ENCODE measurements at regions not wholly inside any gene's neighbourhood (a gene's known extent, or its start where the extent isn't known, plus 50 kb on each side); places are given as distances from the start of the nearest gene placed in this dataset.

- H3K9me3 ChIP-seq (ENCODE audit: control insufficient read depth, low read length): no peaks in the 10 kb centered on the region
- DNase-seq (no peak), ATAC-seq (no peak)
- WGBS: 88% methylated on average over 2 of the region's 2 CpGs
- H3K27me3 ChIP-seq (ENCODE audit: control insufficient read depth, insufficient read depth): no peaks in the 10 kb centered on the region
- no peak overlapping the region for H3K4me3 ChIP-seq (ENCODE audit: low read length)
- no peak overlapping the region for H3K27ac ChIP-seq (ENCODE audit: low read length)
- intact Hi-C loops (cut with DNase I): no loop called here
- no peaks in the 10 kb centered on the region for H3K4me1 ChIP-seq (ENCODE audit: control insufficient read depth, insufficient read depth, low read length)
Measured at GRCh38 chr6:82679232-82679631, 315.6 kb downstream of the TPBG start.

GRCh38 chr6:82680192-82680591 is 316.6 kb downstream of the TPBG start:
- Histone ChIP-seq H3K4me3 (ENCODE audit: low read length) (no peak overlapping the region), H3K27ac (ENCODE audit: low read length) (no peak overlapping the region), H3K4me1 (ENCODE audit: control insufficient read depth, insufficient read depth, low read length) (no peaks in the 10 kb centered on the region), H3K27me3 (ENCODE audit: control insufficient read depth, insufficient read depth) (no peaks in the 10 kb centered on the region), H3K9me3 (ENCODE audit: control insufficient read depth, low read length) (no peaks in the 10 kb centered on the region)
- ATAC-seq: no peak
- intact Hi-C loops (cut with DNase I): no loop called here
- WGBS: 70% methylated on average over 3 of the region's 3 CpGs
- DNase-seq: no peak

GRCh38 chr6:82681119-82681714 is 317.6 kb downstream of the TPBG start:
- no peak overlapping the region for H3K4me3 ChIP-seq (ENCODE audit: low read length)
- intact Hi-C loops (cut with DNase I): no loop called here
- ATAC-seq (no peak), DNase-seq (no peak)
- no peaks in the 10 kb centered on the region for H3K4me1 ChIP-seq (ENCODE audit: control insufficient read depth, insufficient read depth, low read length)
- H3K27ac ChIP-seq (ENCODE audit: low read length): no peak overlapping the region
- no peaks in the 10 kb centered on the region for H3K27me3 ChIP-seq (ENCODE audit: control insufficient read depth, insufficient read depth)
- 73% methylated on average over 3 of the region's 3 CpGs for WGBS
- H3K9me3 ChIP-seq (ENCODE audit: control insufficient read depth, low read length): no peaks in the 10 kb centered on the region

- H3K27me3 ChIP-seq (ENCODE audit: control insufficient read depth, insufficient read depth): no peaks in the 10 kb centered on the region
- ATAC-seq: no peak
- intact Hi-C loops (cut with DNase I): no loop called here
- no peak overlapping the region for H3K4me3 ChIP-seq (ENCODE audit: low read length)
- no peaks in the 10 kb centered on the region for H3K9me3 ChIP-seq (ENCODE audit: control insufficient read depth, low read length)
- 83% methylated on average over 3 of the region's 3 CpGs for WGBS
- no peak overlapping the region for H3K27ac ChIP-seq (ENCODE audit: low read length)
- H3K4me1 ChIP-seq (ENCODE audit: control insufficient read depth, insufficient read depth, low read length): no peaks in the 10 kb centered on the region
- DNase-seq: no peak
Measured at GRCh38 chr6:82686719-82687118, 323.1 kb downstream of the TPBG start.

- no peak overlapping the region for H3K27ac ChIP-seq (ENCODE audit: low read length)
- 76% methylated on average over 7 of the region's 7 CpGs for WGBS
- intact Hi-C loops (cut with DNase I): no loop called here
- no peaks in the 10 kb centered on the region for H3K4me1 ChIP-seq (ENCODE audit: control insufficient read depth, insufficient read depth, low read length)
- H3K9me3 ChIP-seq (ENCODE audit: control insufficient read depth, low read length): no peaks in the 10 kb centered on the region
- H3K27me3 ChIP-seq (ENCODE audit: control insufficient read depth, insufficient read depth): no peaks in the 10 kb centered on the region
- no peak for ATAC-seq
- DNase-seq: no peak
- no peak overlapping the region for H3K4me3 ChIP-seq (ENCODE audit: low read length)
Measured at GRCh38 chr6:82687855-82688254, 324.2 kb downstream of the TPBG start.

- Histone ChIP-seq H3K27ac (ENCODE audit: low read length) (no peak overlapping the region), H3K27me3 (ENCODE audit: control insufficient read depth, insufficient read depth) (no peaks in the 10 kb centered on the region), H3K9me3 (ENCODE audit: control insufficient read depth, low read length) (no peaks in the 10 kb centered on the region), H3K4me3 (ENCODE audit: low read length) (no peak overlapping the region), H3K4me1 (ENCODE audit: control insufficient read depth, insufficient read depth, low read length) (no peaks in the 10 kb centered on the region)
- intact Hi-C loops (cut with DNase I): no loop called here
- no peak for ATAC-seq
- DNase-seq: no peak
- 82% methylated on average over 6 of the region's 6 CpGs for WGBS
Measured at GRCh38 chr6:82690283-82690682, 326.7 kb downstream of the TPBG start.

- intact Hi-C loops (cut with DNase I): no loop called here
- no peak overlapping the region for H3K4me3 ChIP-seq (ENCODE audit: low read length)
- H3K27ac ChIP-seq (ENCODE audit: low read length): no peak overlapping the region
- DNase-seq (no peak), ATAC-seq (no peak)
- no peaks in the 10 kb centered on the region for H3K9me3 ChIP-seq (ENCODE audit: control insufficient read depth, low read length)
- no peaks in the 10 kb centered on the region for H3K27me3 ChIP-seq (ENCODE audit: control insufficient read depth, insufficient read depth)
- H3K4me1 ChIP-seq (ENCODE audit: control insufficient read depth, insufficient read depth, low read length): no peaks in the 10 kb centered on the region
Measured at GRCh38 chr6:82691997-82692396, 328.4 kb downstream of the TPBG start.

- Histone ChIP-seq H3K27me3 (ENCODE audit: control insufficient read depth, insufficient read depth) (no peaks in the 10 kb centered on the region), H3K27ac (ENCODE audit: low read length) (no peak overlapping the region), H3K9me3 (ENCODE audit: control insufficient read depth, low read length) (no peaks in the 10 kb centered on the region), H3K4me3 (ENCODE audit: low read length) (no peak overlapping the region), H3K4me1 (ENCODE audit: control insufficient read depth, insufficient read depth, low read length) (no peaks in the 10 kb centered on the region)
- intact Hi-C loops (cut with DNase I): no loop called here
- ATAC-seq (no peak), DNase-seq (no peak)
- WGBS: 50% methylated on average over 1 of the region's 1 CpG
Measured at GRCh38 chr6:82693094-82693493, 329.5 kb downstream of the TPBG start.

GRCh38 chr6:82701341-82701740 is 337.7 kb downstream of the TPBG start:
- Histone ChIP-seq H3K4me1 (ENCODE audit: control insufficient read depth, insufficient read depth, low read length) (no peaks in the 10 kb centered on the region), H3K27ac (ENCODE audit: low read length) (no peak overlapping the region), H3K9me3 (ENCODE audit: control insufficient read depth, low read length) (peaks cover 2% of the 10 kb centered on the region), H3K4me3 (ENCODE audit: low read length) (no peak overlapping the region), H3K27me3 (ENCODE audit: control insufficient read depth, insufficient read depth) (no peaks in the 10 kb centered on the region)
- WGBS: 79% methylated on average over 3 of the region's 3 CpGs
- no peak for ATAC-seq
- no peak for DNase-seq
- intact Hi-C loops (cut with DNase I): no loop called here

- WGBS: 75% methylated on average over 3 of the region's 3 CpGs
- no peak overlapping the region for H3K27ac ChIP-seq (ENCODE audit: low read length)
- H3K4me1 ChIP-seq (ENCODE audit: control insufficient read depth, insufficient read depth, low read length): no peaks in the 10 kb centered on the region
- H3K27me3 ChIP-seq (ENCODE audit: control insufficient read depth, insufficient read depth): no peaks in the 10 kb centered on the region
- no peak for DNase-seq
- no peak overlapping the region for H3K4me3 ChIP-seq (ENCODE audit: low read length)
- no peak for ATAC-seq
- H3K9me3 ChIP-seq (ENCODE audit: control insufficient read depth, low read length): peaks cover 2% of the 10 kb centered on the region
- intact Hi-C loops (cut with DNase I): no loop called here
Measured at GRCh38 chr6:82702574-82702973, 339.0 kb downstream of the TPBG start.

GRCh38 chr6:82703230-82703629 is 339.6 kb downstream of the TPBG start:
- peaks cover 2% of the 10 kb centered on the region for H3K9me3 ChIP-seq (ENCODE audit: control insufficient read depth, low read length)
- intact Hi-C loops (cut with DNase I): no loop called here
- no peak overlapping the region for H3K27ac ChIP-seq (ENCODE audit: low read length)
- H3K27me3 ChIP-seq (ENCODE audit: control insufficient read depth, insufficient read depth): no peaks in the 10 kb centered on the region
- DNase-seq (no peak), ATAC-seq (no peak)
- 75% methylated on average over 4 of the region's 4 CpGs for WGBS
- no peak overlapping the region for H3K4me3 ChIP-seq (ENCODE audit: low read length)
- no peaks in the 10 kb centered on the region for H3K4me1 ChIP-seq (ENCODE audit: control insufficient read depth, insufficient read depth, low read length)

- no peaks in the 10 kb centered on the region for H3K27me3 ChIP-seq (ENCODE audit: control insufficient read depth, insufficient read depth)
- 40% methylated on average over 1 of the region's 1 CpG for WGBS
Measured at GRCh38 chr6:82704045-82704444, 340.4 kb downstream of the TPBG start.

More at GRCh38 chr6:82704045-82704444, 340.4 kb downstream of the TPBG start:
- intact Hi-C loops (cut with DNase I): no loop called here
- H3K4me1 ChIP-seq (ENCODE audit: control insufficient read depth, insufficient read depth, low read length): no peaks in the 10 kb centered on the region
- no peak overlapping the region for H3K4me3 ChIP-seq (ENCODE audit: low read length)
- no peak overlapping the region for H3K27ac ChIP-seq (ENCODE audit: low read length)
- peaks cover 2% of the 10 kb centered on the region for H3K9me3 ChIP-seq (ENCODE audit: control insufficient read depth, low read length)
- no peak for ATAC-seq
- no peak for DNase-seq
